ENCODE measurements at regions not wholly inside any gene's neighbourhood (a gene's known extent, or its start where the extent isn't known, plus 50 kb on each side); places are given as distances from the start of the nearest gene placed in this dataset.
A peak's percentile ranks its signal among the peaks of the same experiment; 100 is the strongest.
"Not testable (repeated sequence)": the region's sequence is repeated elsewhere in the genome, so short reads cannot be mapped to it uniquely, and the experiment has no call there.

GRCh38 chr12:89882050-89882449 lies 173.4 kb upstream of the ATP2B1 start:
- no peak for DNase-seq (ENCODE audit: low read depth in 4 of 4, low spot score in 2 of 4)

GRCh38 chr12:89880690-89881350 lies 172.2 kb upstream of the ATP2B1 start:
- DNase-seq (ENCODE audit: low read depth in 4 of 4, low spot score in 2 of 4): no peak

- no peak for DNase-seq (ENCODE audit: low read depth in 4 of 4, low spot score in 2 of 4)
These were observed 171.1 kb upstream of the ATP2B1 start for GRCh38 chr12:89879766-89880165.

- DNase-seq (ENCODE audit: low read depth in 4 of 4, low spot score in 2 of 4): no peak
These were observed 170.3 kb upstream of the ATP2B1 start for GRCh38 chr12:89878950-89879349.

- no peak for DNase-seq (ENCODE audit: low read depth in 4 of 4, low spot score in 2 of 4)
These were observed 169.7 kb upstream of the ATP2B1 start for GRCh38 chr12:89878327-89878726.

GRCh38 chr12:89877671-89878070 lies 169.0 kb upstream of the ATP2B1 start:
- DNase-seq (ENCODE audit: low read depth in 4 of 4, low spot score in 2 of 4): no peak

GRCh38 chr12:89877136-89877535 lies 168.5 kb upstream of the ATP2B1 start:
- DNase-seq (ENCODE audit: low read depth in 4 of 4, low spot score in 2 of 4): no peak

GRCh38 chr12:89875809-89876208 lies 167.2 kb upstream of the ATP2B1 start:
- no peak for DNase-seq (ENCODE audit: low read depth in 4 of 4, low spot score in 2 of 4)

- DNase-seq (ENCODE audit: low read depth in 4 of 4, low spot score in 2 of 4): no peak
These were observed 166.6 kb upstream of the ATP2B1 start for GRCh38 chr12:89875225-89875624.

- no peak for DNase-seq (ENCODE audit: low read depth in 4 of 4, low spot score in 2 of 4)
These were observed 165.5 kb upstream of the ATP2B1 start for GRCh38 chr12:89874146-89874545.

- DNase-seq (ENCODE audit: low read depth in 4 of 4, low spot score in 2 of 4): peak in 1 of 4 donors; percentile 44
These were observed 165.1 kb upstream of the ATP2B1 start for GRCh38 chr12:89873745-89874144.

- no peak for DNase-seq (ENCODE audit: low read depth in 4 of 4, low spot score in 2 of 4)
These were observed 164.4 kb upstream of the ATP2B1 start for GRCh38 chr12:89872922-89873630.

GRCh38 chr12:89870413-89871184 lies 162.0 kb upstream of the ATP2B1 start:
- DNase-seq (ENCODE audit: low read depth in 4 of 4, low spot score in 2 of 4): no peak

- DNase-seq (ENCODE audit: low read depth in 4 of 4, low spot score in 2 of 4): not testable (repeated sequence)
These were observed 159.0 kb upstream of the ATP2B1 start for GRCh38 chr12:89867611-89868010.

- DNase-seq (ENCODE audit: low read depth in 4 of 4, low spot score in 2 of 4): no peak
These were observed 155.8 kb upstream of the ATP2B1 start for GRCh38 chr12:89864411-89864810.

GRCh38 chr12:89863968-89864367 lies 155.3 kb upstream of the ATP2B1 start:
- DNase-seq (ENCODE audit: low read depth in 4 of 4, low spot score in 2 of 4): no peak

- no peak for DNase-seq (ENCODE audit: low read depth in 4 of 4, low spot score in 2 of 4)
These were observed 154.9 kb upstream of the ATP2B1 start for GRCh38 chr12:89863493-89863938.

GRCh38 chr12:89862511-89863445 lies 154.1 kb upstream of the ATP2B1 start:
- no peak for DNase-seq (ENCODE audit: low read depth in 4 of 4, low spot score in 2 of 4)

- DNase-seq (ENCODE audit: low read depth in 4 of 4, low spot score in 2 of 4): no peak
These were observed 152.4 kb upstream of the ATP2B1 start for GRCh38 chr12:89861086-89861485.

GRCh38 chr12:89859508-89860220 lies 151.0 kb upstream of the ATP2B1 start:
- DNase-seq (ENCODE audit: low read depth in 4 of 4, low spot score in 2 of 4): no peak

All from left renal cortex interstitium (tissue), 4 donors.